Stomach (tissue), 4 donors: ENCODE measurements at regions not wholly inside any gene's neighbourhood (a gene's known extent, or its start where the extent isn't known, plus 50 kb on each side); places are given as distances from the start of the nearest gene placed in this dataset.

ENCODE experiments used
- CTCF ChIP-seq, 7 experiments: fragments of 450-650 bp in 4 of 7; fragments of 200-600 bp in 3 of 7; sonication (generic) in 3 of 7; IDR thresholded peaks; one replicate each; pipeline ENCODE4 v1.5.1; 2016 to 2019; ENCODE audit warnings: antibody characterized with exemption in 7 of 7, control low read depth in 2 of 7, mild to moderate bottlenecking in 1 of 7
- EP300 ChIP-seq: sonication (generic); formaldehyde crosslinking; IDR thresholded peaks from one replicate; pipeline ENCODE4 v1.6.1; 2017; ENCODE audit warnings: antibody characterized with exemption
- POLR2A ChIP-seq, 4 donors: fragments of 450-650 bp; IDR thresholded peaks; one replicate each; pipeline ENCODE4 v1.6.1; 2016; ENCODE audit warnings: antibody characterized with exemption in 4 of 4, control low read depth in 2 of 4, mild to moderate bottlenecking in 1 of 4, moderate library complexity in 1 of 4
- POLR2AphosphoS5 ChIP-seq, 3 donors: sonication (generic); formaldehyde crosslinking; IDR thresholded peaks; one replicate each; pipeline ENCODE4 v1.6.1; 2016; ENCODE audit warnings: antibody characterized with exemption in 3 of 3

GRCh38 chr10:32143302-32143847 lies 87.2 kb upstream of the KIF5B start:
- no peak for TF ChIP-seq POLR2A (IDR thresholded peaks at IDR 0.05)
- no peak for TF ChIP-seq CTCF (IDR thresholded peaks at IDR 0.05)
- TF ChIP-seq POLR2AphosphoS5 (IDR thresholded peaks at IDR 0.05) = no peak
- no peak for TF ChIP-seq EP300
